ENCODE measurements at regions not wholly inside any gene's neighbourhood (a gene's known extent, or its start where the extent isn't known, plus 50 kb on each side); places are given as distances from the start of the nearest gene placed in this dataset.

DNA sequence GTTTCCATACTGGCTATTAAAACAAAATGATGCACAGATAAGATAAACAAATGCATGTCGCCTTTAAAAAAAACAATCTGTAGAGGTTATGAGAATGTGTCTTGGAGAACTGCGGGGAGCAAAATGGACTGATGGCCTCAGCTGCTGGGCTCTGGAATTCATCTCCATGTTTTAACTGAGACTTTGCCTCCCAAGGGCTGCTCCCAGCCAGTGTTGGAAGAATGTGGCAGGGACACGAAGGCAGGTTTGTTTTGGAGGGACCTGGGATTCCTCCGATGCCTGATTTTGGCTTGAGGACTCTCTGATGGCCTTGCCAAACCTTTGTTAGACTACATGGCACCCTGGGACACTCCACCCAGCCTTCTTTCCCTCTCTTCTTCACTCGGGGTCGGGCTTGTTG lies 83.5 kb upstream of the AP1S2 start:
- Mint-ChIP-seq H3K9me3 (peaks cover 7% of the 10 kb centered on the region in 2 experiments; a peak in 3 of 5 replicates), H3K27ac (peak overlapping the region in 1 of 3 experiments; percentile 20; a peak in 1 of 7 replicates), H3K36me3 (ENCODE audit: insufficient read depth in 1 of 3, low read depth in 3 of 3) (peaks cover 3 to 8% (median 4%) of the 10 kb centered on the region in 3 experiments; a peak in 5 of 7 replicates), H3K27me3 (ENCODE audit: low read depth) (no peaks in the 10 kb centered on the region), H3K4me3 (no peak overlapping the region), H3K4me1 (peaks cover 5 to 14% of the 10 kb centered on the region in 2 experiments; a peak in 3 of 4 replicates)
- Histone ChIP-seq H3K79me2 (ENCODE audit: insufficient read depth, low read length) (no peaks in the 10 kb centered on the region), H3K9ac (ENCODE audit: extremely low read depth, insufficient read length, low read length) (no peak overlapping the region), H2BK20ac (ENCODE audit: low read depth, low read length, poor library complexity, severe bottlenecking) (no peak overlapping the region), H2BK5ac (ENCODE audit: insufficient read length, low read length) (no peak overlapping the region), H4K91ac (ENCODE audit: insufficient read length, low read depth, low read length) (no peak overlapping the region), H3K27me3 (ENCODE audit: insufficient read depth, low read length) (no peaks in the 10 kb centered on the region), H2BK15ac (ENCODE audit: low read depth, low read length) (no peak overlapping the region), H4K8ac (replicated peaks; ENCODE audit: insufficient read length, low read depth, low read length) (no peak overlapping the region), H4K5ac (ENCODE audit: insufficient read length, low read depth, low read length) (no peak overlapping the region), H4K20me1 (ENCODE audit: control insufficient read depth, insufficient read depth, insufficient read length) (no peaks in the 10 kb centered on the region), H3K27ac (ENCODE audit: insufficient read length, low read depth, low read length) (no peak overlapping the region), H3K4me2 (ENCODE audit: insufficient read depth, insufficient read length, low read length) (no peak overlapping the region), H3K18ac (ENCODE audit: insufficient read length, low read depth, low read length) (no peak overlapping the region), H3K9me3 (ENCODE audit: control insufficient read depth, low read depth, low read length) (no peaks in the 10 kb centered on the region), H3K23me2 (ENCODE audit: insufficient read length, low read depth, low read length, poor library complexity, severe bottlenecking) (no peaks in the 10 kb centered on the region), H2AFZ (ENCODE audit: low read length) (no peak overlapping the region), H3K23ac (ENCODE audit: insufficient read length, low read depth, low read length) (no peak overlapping the region), H2AK5ac (ENCODE audit: insufficient read length, low read length) (no peak overlapping the region), H3T11ph (ENCODE audit: low read length) (no peak overlapping the region), H2BK12ac (ENCODE audit: insufficient read length, low read depth, low read length) (no peak overlapping the region), H3K56ac (ENCODE audit: insufficient read length, low read depth, low read length) (no peak overlapping the region), H3K4ac (ENCODE audit: low read depth, low read length) (no peak overlapping the region), H3K14ac (ENCODE audit: insufficient read depth, low read length) (no peak overlapping the region), H2BK120ac (ENCODE audit: low read depth, low read length, poor library complexity, severe bottlenecking) (no peak overlapping the region), H3K79me1 (ENCODE audit: insufficient read depth, low read depth, low read length, poor library complexity, severe bottlenecking) (no peaks in the 10 kb centered on the region), H3K4me1 (ENCODE audit: insufficient read depth, low read length) (no peaks in the 10 kb centered on the region)
- TF ChIP-seq CTCF (conservative IDR thresholded peaks at IDR 0.05), result no peak
- DNase-seq, result no peak
- WGBS (ENCODE audit: extremely low coverage, insufficient read length, low lambda C conversion rate), result no CpG with 5 or more reads among the region's 6 CpGs
